Astrocyte of the cerebellum (primary cell): ENCODE measurements at regions not wholly inside any gene's neighbourhood (a gene's known extent, or its start where the extent isn't known, plus 50 kb on each side); places are given as distances from the start of the nearest gene placed in this dataset.

ENCODE experiments used
- DNase-seq: peaks from one replicate; pipeline ENCODE4 v3.0.0-alpha.2; 2011; ENCODE audit warnings: low read depth
- H3K4me3 ChIP-seq: 2 replicates; pipeline ENCODE4 v1.5.1; 2011; ENCODE audit warnings: mild to moderate bottlenecking, low read depth, low read length, moderate library complexity
- CTCF ChIP-seq: IDR thresholded peaks from 2 replicates; pipeline ENCODE4 v1.5.1; 2012; ENCODE audit warnings: low read length, low read depth, moderate library complexity, mild to moderate bottlenecking; ENCODE audit errors: missing control alignments
- in situ Hi-C: cut with HindIII; loops from 2 replicates; pipeline ENCODE4 v1.10.0; 2017; ENCODE audit warnings: low sequenced_read_pairs

- no peak overlapping the region for H3K4me3 ChIP-seq
- in situ Hi-C loops, result no loop called here
- DNase-seq, result no peak
- no peak for TF ChIP-seq CTCF
These were observed 225.1 kb upstream of the KLHL29 start for GRCh38 chr2:23159746-23160405.

GRCh38 chr2:23164173-23164572, 220.8 kb upstream of the KLHL29 start:
- in situ Hi-C loops, result no loop called here
- DNase-seq, result no peak
- no peak overlapping the region for H3K4me3 ChIP-seq
- no peak for TF ChIP-seq CTCF

- no peak for DNase-seq
- in situ Hi-C loops, result no loop called here
- no peak overlapping the region for H3K4me3 ChIP-seq
- TF ChIP-seq CTCF, result no peak
These were observed 215.1 kb upstream of the KLHL29 start for GRCh38 chr2:23169896-23170295.

DNA sequence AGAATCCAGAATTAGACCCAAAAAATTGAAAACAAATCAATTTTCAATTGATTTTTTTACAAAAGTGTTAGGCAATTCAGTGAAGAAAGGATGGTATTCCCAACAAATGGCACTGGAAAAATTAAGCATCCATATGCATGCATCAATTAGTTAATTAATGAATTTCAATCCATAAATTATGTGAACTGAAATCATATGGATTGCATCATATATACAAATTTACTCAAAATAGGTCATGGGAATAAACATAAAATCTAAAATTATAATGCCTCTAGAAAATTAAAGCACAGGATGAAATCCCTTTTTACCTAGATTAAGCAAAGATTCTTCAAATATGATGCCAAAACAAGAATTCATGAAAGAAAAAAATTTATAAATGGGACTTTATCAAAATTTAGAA, 213.9 kb upstream of the KLHL29 start:
- DNase-seq, result no peak
- in situ Hi-C loops, result no loop called here
- H3K4me3 ChIP-seq, result no peak overlapping the region
- TF ChIP-seq CTCF, result no peak

DNA sequence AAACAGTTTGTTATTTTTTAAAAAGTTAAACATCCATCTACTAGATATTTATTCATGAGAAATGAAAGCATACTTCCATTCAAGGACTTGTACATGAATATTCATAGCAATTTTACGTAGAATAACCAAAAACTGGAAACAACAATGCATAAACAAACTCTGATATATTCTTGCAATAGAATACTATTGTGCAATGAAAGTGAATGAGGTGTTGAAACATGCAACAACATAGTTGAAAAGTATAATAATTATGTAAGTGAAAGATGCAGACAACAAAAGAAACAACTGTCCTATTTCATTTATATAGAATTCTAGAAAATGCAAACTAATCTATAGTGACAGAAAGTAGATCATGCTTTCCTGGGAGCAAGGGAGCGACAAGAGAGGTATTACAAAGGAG, 206.6 kb upstream of the KLHL29 start:
- in situ Hi-C loops, result no loop called here
- no peak overlapping the region for H3K4me3 ChIP-seq
- no peak for TF ChIP-seq CTCF
- DNase-seq, result no peak

- no peak for DNase-seq
- no peak for TF ChIP-seq CTCF
- H3K4me3 ChIP-seq, result no peak overlapping the region
- in situ Hi-C loops, result no loop called here
These were observed 201.2 kb upstream of the KLHL29 start for GRCh38 chr2:23183733-23184132.
